Activated T-cell treated with anti-CD3 and anti-CD28 coated beads, Interleukin-2, amount 50 U/mL, for 1 hour (primary cell): ENCODE measurements at regions not wholly inside any gene's neighbourhood (a gene's known extent, or its start where the extent isn't known, plus 50 kb on each side); places are given as distances from the start of the nearest gene placed in this dataset.

Experiments
- DNase-seq: peaks from one replicate; pipeline ENCODE4 v3.0.0-alpha.2; 2020

DNA sequence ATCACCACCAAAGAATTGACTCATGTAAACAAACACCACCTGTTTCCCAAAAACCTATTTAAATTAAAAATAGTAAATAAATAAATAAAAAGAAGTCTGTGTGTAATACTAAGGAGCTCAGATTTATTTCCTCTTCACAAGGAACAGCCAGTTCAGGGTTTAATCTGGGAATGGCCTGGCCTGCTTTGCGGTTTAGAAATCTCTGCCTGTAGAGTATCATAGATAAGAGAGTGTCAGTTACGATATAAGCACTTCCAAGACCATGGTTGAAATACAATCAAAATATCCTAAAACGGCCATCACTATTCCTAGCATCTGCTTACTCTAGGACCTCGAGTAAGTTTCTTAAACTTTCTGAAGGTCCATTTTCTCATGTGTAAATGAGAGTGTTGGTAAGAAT is 274.4 kb downstream of the PLPP3 start:
- no peak for DNase-seq

- DNase-seq, result no peak
Measured at GRCh38 chr1:56303805-56304204, 275.6 kb downstream of the PLPP3 start.

DNA sequence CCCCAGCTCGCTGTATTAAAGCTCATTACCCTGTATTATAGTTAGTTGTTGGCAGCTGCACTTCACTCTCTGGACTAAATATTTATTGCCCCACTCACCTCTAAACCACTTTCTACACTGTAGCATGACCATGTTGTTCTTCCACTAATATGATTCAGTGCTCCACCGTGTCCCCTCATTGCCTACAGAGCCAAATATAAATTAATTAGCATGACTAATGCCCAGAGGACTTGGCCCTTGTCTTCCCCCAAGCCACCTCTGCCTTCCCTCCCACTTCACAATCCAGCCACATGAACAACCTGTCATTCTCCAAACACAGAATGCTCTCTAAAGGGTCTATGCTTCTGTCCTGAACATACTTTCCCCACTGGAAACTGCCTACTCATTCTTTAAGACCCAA is 276.5 kb downstream of the PLPP3 start:
- DNase-seq, result no peak

GRCh38 chr1:56301791-56302190 is 277.6 kb downstream of the PLPP3 start:
- no peak for DNase-seq

DNA sequence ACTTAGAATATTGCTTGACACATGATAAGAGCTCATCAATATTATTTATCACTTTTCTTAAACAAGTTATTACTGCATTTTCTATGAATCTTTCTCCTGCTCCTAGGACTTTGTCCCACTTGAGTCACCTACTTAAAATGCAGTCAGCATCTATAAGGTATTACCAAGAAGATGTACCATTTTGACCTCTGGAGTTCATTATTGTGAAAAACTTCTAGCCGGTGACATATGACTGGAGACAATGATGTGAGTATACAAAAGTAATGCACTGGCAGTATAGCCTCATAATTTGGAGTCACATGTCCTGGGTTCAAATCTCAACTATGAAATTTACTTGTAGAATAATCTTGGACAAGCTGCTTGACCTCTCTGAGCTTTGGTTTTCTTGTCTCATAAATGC is 278.5 kb downstream of the PLPP3 start:
- no peak for DNase-seq

DNA sequence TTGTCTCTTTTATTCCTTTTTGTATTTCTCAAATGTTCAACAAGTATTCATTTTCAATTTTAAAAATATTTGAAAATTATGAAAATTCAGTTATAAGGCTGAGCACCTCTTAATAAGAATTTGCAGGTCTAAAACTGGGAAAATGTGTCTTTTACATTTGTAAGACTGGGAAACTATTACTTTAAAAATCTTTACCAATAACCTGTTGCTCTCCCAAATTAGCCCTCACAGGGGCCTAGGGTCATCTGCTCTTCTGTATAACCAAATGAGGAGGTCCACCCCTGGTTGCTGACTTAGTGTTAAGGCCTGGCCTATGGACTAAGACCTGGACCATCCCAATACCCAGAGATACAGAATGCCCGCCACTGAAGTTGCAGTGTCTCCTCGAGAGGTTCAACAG is 280.5 kb downstream of the PLPP3 start:
- DNase-seq, result no peak

DNA sequence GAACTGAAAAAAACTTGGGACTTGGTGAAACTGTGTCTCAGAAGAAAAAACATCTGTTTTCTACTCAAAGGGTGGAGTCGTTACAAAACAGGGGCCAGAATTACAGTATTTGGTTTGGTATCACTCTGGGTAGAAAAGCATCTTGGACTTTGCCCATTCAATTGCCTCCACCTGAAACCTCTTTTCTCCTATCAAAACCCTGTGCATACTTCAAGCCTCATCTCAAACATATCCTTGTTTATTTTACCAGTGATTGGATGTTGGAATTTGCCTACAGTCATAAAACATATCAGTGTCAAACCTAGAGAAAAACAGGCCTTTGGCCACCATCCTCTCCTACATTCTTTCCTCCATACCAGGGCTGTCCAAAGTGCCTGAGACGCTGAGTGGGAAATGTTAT is 281.5 kb downstream of the PLPP3 start:
- DNase-seq, result no peak

DNA sequence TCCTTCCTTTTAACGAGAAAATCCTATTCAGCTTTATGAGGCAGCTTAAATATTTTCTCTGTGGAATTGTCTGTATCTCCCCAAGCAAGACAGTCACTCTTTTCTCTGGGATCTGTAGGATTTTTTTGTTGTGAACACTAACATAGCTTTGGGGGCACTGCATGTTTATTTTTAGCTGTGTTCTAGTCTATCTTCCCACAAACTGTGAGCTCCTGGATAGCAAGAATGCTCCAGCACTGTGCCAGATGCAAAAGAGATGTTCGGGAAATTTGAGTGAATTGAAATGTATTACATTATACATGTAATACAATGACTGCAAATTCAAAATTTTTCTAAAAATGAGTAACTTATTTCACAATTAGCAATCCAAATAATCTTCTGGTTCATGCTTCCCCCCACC is 282.2 kb downstream of the PLPP3 start:
- DNase-seq, result no peak

DNA sequence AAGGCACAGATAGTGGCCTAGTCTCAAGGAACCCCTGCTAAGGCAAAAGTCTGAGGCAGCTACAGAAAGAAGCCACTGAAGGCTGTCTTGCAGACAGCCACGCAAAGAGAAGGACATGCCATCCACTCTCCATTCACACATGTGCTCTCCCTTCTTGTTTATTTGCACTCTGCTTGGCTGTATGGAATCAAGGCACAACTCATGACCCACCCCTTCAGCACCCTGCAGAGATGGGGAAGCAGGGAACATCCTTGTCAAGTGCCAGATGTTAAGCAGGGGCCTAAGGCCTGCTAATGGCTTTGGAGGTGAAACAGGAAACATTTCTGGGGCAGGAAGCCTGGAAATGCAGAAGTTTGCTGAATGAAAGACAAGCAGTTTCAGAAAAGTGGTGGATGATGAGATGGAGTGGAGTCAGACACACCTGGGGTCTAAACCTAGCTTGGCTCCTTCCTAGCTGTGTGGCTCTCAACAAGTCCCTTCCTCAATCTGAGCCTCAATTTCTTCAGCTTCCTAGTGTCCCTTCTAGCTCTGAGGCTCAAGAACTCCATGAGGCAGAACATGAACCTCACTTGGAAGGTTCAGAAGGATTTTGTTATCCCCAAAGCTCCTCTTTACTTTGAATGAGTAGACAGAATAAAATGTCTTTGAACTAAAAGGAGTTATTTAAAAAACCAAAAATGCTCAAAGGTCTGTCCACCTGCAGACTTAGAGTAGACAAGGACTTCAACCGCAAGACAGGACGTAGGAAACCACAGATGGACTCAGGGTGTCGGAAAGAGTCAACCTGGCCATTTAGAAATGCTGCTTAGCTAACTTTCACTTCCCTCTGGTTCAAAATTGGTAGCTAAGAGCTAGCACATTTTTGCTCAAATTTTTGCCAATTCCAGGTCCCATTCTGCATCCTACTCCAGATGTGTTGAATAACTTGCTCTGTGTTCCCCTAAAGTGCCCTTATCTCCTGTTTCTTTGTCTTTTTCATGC is 283.1 kb downstream of the PLPP3 start:
- no peak for DNase-seq

GRCh38 chr1:56291374-56291919 is 287.9 kb downstream of the PLPP3 start:
- no peak for DNase-seq

DNA sequence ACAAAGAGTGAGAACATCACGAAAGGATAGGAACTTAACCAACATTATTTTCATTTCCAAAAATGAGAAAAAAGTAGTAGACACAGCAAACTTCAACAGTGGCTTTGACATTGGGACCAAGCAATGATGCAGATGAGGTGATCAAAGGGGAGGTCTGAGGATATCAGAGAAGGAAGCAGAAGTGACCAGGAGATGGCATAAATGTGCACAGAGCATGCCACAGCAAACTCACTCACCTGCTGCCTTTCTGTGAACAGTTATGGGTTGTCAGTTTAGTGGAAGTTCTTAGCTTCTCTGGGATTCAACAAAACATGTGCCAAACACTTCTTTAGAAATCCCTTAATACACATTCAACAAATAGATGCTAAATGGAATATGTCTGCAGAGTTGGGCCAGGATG is 290.1 kb downstream of the PLPP3 start:
- DNase-seq, result no peak

DNA sequence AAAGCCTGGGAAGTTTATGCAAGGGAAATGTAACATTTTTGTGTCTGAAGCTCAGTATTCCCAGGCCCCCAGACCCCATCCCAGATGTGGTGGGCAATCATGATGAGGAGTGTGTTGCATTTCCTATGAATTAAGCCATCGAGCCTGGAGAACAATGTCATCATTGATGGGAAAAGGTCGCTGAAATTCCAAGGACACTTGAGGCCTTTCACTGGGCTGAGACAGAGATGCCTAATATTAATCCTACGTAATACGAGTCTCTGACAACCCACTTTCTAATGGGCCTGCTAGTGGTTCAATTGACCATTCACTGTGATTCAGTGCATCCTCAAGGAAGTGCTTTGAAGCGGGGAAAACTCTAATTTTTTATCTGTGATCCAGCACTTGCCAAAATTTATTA is 291.6 kb downstream of the PLPP3 start:
- no peak for DNase-seq

DNA sequence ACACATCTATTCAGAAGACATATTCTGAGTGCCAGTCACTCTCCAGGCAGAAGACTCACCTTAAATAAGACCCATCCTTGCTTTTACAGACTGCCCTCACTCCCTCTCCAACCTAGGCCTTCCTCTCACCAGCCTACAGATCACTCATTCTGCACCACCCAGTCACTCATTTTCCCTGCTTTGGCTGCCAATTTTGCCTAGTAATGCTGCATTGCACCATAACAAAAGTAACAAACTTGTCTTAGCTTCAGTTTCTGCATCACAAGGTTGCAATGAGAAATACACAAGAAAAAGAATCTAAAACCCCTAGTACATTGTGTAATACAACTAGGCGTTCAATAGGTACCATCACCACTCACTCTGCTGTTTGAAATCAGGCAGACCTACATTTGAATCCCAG is 292.4 kb downstream of the PLPP3 start:
- no peak for DNase-seq

- no peak for DNase-seq
Measured at GRCh38 chr1:56286506-56286905, 292.9 kb downstream of the PLPP3 start.

DNA sequence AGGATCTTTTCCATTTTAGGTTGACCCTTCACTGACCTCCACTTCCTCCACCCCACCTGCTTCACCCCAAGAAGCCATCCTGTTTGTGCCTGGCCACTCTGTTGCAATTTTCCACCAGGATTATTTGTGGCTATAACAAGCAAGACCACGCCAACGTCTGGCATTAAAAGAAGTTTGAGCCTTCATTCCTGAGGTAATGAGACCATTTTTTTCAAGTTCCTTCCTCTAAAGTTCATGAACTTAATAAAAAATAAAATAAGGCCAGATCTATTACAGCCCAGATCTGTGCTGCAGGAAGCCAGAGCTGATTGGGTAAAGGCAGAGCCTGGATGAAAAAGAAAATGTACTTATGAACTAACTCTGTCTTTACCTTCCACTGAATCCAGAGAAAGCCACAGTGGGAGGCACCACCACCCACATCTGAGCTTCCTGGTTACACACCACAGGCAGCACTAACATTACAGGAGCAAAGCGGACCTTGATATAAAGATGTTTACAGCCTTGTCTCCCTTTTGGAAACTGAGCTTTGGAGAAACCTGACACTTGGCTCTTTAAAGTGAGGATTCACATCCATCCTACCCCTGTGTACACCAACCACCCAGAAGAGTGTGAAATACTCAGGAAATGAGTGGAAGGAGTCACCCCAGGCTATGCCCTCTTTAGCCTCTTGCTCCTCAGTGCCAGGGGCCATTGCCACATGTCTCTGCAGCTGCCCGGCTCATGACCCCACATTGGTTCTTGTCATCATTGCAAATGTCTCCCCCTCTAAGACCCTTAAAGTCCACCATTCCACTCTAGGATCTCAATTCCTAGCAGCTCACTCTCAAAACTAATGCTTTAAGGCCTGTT is 293.6 kb downstream of the PLPP3 start:
- DNase-seq, result no peak

GRCh38 chr1:56284928-56285327 is 294.4 kb downstream of the PLPP3 start:
- no peak for DNase-seq

DNA sequence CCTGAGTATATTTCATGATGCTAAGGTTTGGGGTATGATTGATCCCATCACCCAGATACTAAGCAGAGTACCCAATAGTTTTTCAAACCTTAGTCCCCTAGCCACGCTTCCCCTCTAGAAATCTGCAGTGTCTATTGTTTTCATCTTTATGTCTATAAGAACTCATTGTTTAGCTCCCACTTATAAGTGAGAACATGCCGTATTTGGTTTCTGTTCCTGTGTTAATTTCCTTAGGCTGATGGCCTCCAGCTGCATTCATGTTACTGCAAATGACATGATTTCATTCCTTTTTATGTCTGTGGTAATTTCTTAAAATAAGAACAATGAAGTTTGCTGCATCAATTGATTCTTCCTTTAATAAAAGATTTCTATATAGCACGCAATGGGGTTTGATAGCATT is 301.3 kb downstream of the PLPP3 start:
- DNase-seq, result no peak

DNA sequence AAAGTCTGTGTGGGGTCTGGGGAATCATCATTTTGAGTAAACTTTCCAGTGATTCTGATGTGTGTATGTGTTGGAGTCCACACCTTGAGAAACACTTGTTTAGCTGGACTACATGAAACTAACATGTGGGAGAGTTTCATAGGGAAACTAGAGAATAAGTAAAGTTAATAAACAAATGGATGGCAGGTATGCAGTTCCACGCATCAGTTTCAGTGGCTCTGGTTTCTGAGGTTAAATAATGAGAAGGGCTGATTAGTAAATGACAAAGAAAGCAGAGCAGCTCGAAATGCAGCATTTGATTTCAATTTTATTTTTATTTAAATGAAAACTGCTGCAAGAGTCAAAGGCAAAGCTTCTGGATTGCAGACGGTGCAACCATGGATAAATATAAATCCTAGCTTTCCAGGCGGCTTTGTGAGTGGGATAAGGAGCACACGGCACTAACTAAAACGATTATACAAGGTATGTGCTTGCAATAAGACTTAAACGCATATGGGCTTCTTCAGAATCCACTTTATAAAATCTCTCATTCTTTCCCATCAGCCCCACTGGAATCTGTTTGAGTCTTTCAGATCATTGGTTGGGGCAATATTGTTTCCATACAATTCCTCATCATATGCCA is 310.7 kb downstream of the PLPP3 start:
- no peak for DNase-seq

DNA sequence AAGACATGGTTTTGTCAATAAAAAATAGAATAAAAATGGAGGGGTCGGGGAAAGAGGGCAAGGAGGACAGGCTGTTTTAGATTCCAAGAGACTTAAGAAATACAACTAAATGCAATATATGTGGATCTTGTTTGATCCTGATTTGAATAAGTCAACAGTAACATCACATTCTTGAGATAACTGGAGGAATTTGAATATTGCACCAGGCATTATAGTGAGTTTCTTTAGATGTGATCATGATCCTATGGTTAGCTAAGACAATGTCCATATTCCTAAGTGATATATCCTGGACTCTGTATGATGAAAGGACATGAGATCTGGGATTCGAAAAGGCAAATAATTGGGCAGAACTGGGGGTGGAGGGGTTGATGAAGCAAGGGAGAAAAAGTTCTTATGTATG is 311.8 kb downstream of the PLPP3 start:
- no peak for DNase-seq

DNA sequence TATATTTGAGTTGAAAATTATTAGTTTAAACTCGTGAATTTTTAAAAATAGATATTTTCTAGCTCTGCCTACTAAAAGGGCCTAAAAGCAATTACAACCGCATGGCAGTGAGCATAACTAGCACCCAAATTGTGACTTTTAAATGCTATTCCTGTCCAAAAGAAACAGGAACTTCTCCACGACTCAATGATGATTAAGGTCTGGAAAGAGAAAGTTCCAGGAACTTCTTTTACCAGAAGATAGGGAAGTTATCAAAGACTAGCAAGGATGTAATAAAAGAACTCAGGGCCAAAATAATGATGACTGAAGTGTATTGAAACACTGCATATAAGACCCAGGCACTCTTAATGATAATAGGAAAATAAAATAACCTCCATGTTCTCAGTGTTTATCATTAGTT is 313.0 kb downstream of the PLPP3 start:
- no peak for DNase-seq

GRCh38 chr1:56265216-56265615 is 314.1 kb downstream of the PLPP3 start:
- no peak for DNase-seq

DNA sequence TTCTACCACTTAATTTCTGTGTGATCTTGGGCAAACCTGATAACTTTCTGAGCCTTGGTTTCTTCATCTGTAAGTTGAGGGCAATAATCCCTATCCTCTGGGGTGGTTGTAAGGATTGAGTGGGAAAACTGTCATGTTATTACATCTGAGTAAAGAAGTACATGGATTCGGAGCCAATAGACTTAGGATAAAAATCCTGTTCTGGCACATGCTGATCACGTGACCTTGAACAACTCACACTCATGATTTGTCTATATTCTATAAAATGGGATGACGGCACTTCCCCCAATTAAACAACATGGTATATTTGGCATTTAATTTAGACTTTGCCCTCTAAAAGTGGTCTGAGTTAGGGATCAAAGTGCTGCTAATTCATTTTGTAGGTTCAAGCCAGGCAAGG is 315.5 kb downstream of the PLPP3 start:
- DNase-seq, result no peak

GRCh38 chr1:56258371-56258770 is 321.0 kb downstream of the PLPP3 start:
- DNase-seq, result no peak
